ENCODE measurements at regions not wholly inside any gene's neighbourhood (a gene's known extent, or its start where the extent isn't known, plus 50 kb on each side); places are given as distances from the start of the nearest gene placed in this dataset.
"Not testable (repeated sequence)": the region's sequence is repeated elsewhere in the genome, so short reads cannot be mapped to it uniquely, and the experiment has no call there.

DNA sequence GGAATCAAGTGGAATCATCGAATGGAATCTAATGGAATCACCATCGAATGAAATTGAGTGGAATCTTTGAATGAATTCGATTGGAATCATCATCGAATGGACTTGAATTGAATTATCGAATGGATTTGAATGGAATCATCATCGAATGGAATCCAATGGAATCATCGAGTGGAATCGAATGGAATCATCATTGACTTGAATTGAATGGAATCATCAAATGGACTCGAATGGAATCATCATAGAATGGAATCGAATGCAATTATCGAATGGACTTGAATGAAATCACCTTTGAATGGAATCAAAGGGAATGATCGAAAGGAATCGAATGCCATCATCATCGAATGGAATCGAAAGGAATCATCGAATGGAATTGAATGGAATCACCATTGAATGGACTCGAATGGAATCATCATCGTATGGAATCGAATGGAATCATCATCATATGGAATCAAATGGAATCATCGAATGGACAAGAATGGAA, 231.6 kb downstream of the SHCBP1 start:
- TF ChIP-seq POLR2A (IDR thresholded peaks at IDR 0.05) = not testable (repeated sequence)
- TF ChIP-seq, protein P1, sequence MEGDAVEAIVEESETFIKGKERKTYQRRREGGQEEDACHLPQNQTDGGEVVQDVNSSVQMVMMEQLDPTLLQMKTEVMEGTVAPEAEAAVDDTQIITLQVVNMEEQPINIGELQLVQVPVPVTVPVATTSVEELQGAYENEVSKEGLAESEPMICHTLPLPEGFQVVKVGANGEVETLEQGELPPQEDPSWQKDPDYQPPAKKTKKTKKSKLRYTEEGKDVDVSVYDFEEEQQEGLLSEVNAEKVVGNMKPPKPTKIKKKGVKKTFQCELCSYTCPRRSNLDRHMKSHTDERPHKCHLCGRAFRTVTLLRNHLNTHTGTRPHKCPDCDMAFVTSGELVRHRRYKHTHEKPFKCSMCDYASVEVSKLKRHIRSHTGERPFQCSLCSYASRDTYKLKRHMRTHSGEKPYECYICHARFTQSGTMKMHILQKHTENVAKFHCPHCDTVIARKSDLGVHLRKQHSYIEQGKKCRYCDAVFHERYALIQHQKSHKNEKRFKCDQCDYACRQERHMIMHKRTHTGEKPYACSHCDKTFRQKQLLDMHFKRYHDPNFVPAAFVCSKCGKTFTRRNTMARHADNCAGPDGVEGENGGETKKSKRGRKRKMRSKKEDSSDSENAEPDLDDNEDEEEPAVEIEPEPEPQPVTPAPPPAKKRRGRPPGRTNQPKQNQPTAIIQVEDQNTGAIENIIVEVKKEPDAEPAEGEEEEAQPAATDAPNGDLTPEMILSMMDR (IDR thresholded peaks at IDR 0.05) = not testable (repeated sequence)

Data from adrenal gland (tissue), 5 donors.